Keratinocyte (primary cell): ENCODE measurements at regions not wholly inside any gene's neighbourhood (a gene's known extent, or its start where the extent isn't known, plus 50 kb on each side); places are given as distances from the start of the nearest gene placed in this dataset.

Source experiments
- EZH2 ChIP-seq: IDR thresholded peaks from one replicate; pipeline ENCODE4 v1.6.1; 2012; ENCODE audit warnings: inconsistent platforms, mild to moderate bottlenecking, low read length, moderate library complexity
- TF ChIP-seq, protein P1 (sequence below), 3 experiments: IDR thresholded peaks in 1 of 3; conservative IDR thresholded peaks in 1 of 3; optimal IDR thresholded peaks in 1 of 3; 2 replicates in 2 of 3; 3 replicates in 1 of 3; pipeline versions ENCODE3 to v1.5.1; 2011; ENCODE audit warnings: low read length in 3 of 3, mild to moderate bottlenecking in 3 of 3, moderate library complexity in 2 of 3, control low read depth in 1 of 3, inconsistent platforms in 1 of 3; ENCODE audit not compliant: insufficient read depth in 2 of 3; ENCODE audit errors: extremely low read depth in 1 of 3

DNA sequence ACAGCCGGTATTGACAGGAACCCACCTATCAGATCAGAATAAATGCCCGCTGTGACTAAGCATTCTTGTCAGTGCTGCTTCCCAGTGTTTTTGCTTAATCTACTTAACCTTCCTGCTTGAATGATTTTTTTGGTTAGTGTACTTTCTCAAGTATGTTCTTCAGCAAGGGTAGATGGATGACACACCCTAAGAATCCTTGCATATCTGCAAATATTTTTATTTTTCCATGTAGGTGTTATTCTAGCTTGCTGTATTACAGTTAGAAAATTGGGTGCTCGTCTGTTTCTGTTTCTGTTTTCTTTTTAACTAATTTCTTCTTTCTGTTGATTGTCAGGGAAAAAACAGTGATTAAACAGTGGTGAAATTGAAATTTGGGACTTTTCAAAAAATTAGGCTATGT lies 64.5 kb downstream of the SEC61B start:
- TF ChIP-seq, protein P1, sequence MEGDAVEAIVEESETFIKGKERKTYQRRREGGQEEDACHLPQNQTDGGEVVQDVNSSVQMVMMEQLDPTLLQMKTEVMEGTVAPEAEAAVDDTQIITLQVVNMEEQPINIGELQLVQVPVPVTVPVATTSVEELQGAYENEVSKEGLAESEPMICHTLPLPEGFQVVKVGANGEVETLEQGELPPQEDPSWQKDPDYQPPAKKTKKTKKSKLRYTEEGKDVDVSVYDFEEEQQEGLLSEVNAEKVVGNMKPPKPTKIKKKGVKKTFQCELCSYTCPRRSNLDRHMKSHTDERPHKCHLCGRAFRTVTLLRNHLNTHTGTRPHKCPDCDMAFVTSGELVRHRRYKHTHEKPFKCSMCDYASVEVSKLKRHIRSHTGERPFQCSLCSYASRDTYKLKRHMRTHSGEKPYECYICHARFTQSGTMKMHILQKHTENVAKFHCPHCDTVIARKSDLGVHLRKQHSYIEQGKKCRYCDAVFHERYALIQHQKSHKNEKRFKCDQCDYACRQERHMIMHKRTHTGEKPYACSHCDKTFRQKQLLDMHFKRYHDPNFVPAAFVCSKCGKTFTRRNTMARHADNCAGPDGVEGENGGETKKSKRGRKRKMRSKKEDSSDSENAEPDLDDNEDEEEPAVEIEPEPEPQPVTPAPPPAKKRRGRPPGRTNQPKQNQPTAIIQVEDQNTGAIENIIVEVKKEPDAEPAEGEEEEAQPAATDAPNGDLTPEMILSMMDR (optimal IDR thresholded peaks at IDR 0.05 in 1 of 3, IDR thresholded peaks at IDR 0.05 in 1 of 3, conservative IDR thresholded peaks at IDR 0.05 in 1 of 3; ENCODE audit: extremely low read depth in 1 of 3, insufficient read depth in 2 of 3, low read length in 3 of 3) = no peak
- no peak for TF ChIP-seq EZH2
